HFFc6 (cell line): ENCODE measurements at regions not wholly inside any gene's neighbourhood (a gene's known extent, or its start where the extent isn't known, plus 50 kb on each side); places are given as distances from the start of the nearest gene placed in this dataset.

ENCODE experiments used
- DNase-seq: peaks from one replicate; pipeline ENCODE4 v3.0.0-alpha.2; 2018
- H3K27ac Mint-ChIP-seq: 2 replicates; pipeline ENCODE4 v1.8.0; 2020; ENCODE audit warnings: mild to moderate bottlenecking, mixed read lengths
- H3K27me3 Mint-ChIP-seq: 2 replicates; pipeline ENCODE4 v1.8.0; 2021; ENCODE audit warnings: mild to moderate bottlenecking, moderate library complexity, mixed read lengths; ENCODE audit not compliant: insufficient read depth
- H3K36me3 Mint-ChIP-seq: 2 replicates; pipeline ENCODE4 v1.8.0; 2021; ENCODE audit warnings: low read depth, mixed read lengths
- H3K4me1 Mint-ChIP-seq: 2 replicates; pipeline ENCODE4 v1.8.0; 2020; ENCODE audit warnings: low read depth, mixed read lengths
- H3K4me3 Mint-ChIP-seq: 2 replicates; pipeline ENCODE4 v1.8.0; 2020; ENCODE audit warnings: mild to moderate bottlenecking, moderate library complexity, mixed read lengths
- H3K9me3 Mint-ChIP-seq: 2 replicates; pipeline ENCODE4 v1.8.0; 2020; ENCODE audit warnings: mild to moderate bottlenecking, mixed read lengths
- CTCF ChIP-seq: fragments of 200-600 bp; sonication (generic); IDR thresholded peaks from 2 replicates; pipeline ENCODE4 v1.5.0; 2021; ENCODE audit warnings: antibody characterized with exemption, mild to moderate bottlenecking

- DNase-seq: no peak
- no peaks in the 10 kb centered on the region; the same call in 1 of the 2 replicates for H3K4me1 Mint-ChIP-seq
- peaks cover 1% of the 10 kb centered on the region; the same call in 1 of the 2 replicates for H3K27me3 Mint-ChIP-seq
- no peak overlapping the region for H3K27ac Mint-ChIP-seq
- H3K9me3 Mint-ChIP-seq: no peaks in the 10 kb centered on the region
- no peak overlapping the region for H3K4me3 Mint-ChIP-seq
- no peaks in the 10 kb centered on the region for H3K36me3 Mint-ChIP-seq
- TF ChIP-seq CTCF: no peak
Measured at GRCh38 chr21:28410256-28410655, 582.4 kb downstream of the LTN1 start.

- H3K36me3 Mint-ChIP-seq: no peaks in the 10 kb centered on the region; the same call in 1 of the 2 replicates
- H3K9me3 Mint-ChIP-seq: no peaks in the 10 kb centered on the region; the same call in 1 of the 2 replicates
- peaks cover 17% of the 10 kb centered on the region for H3K4me1 Mint-ChIP-seq
- no peak overlapping the region for H3K4me3 Mint-ChIP-seq
- no peak for DNase-seq
- H3K27ac Mint-ChIP-seq: no peak overlapping the region
- no peak for TF ChIP-seq CTCF
- no peaks in the 10 kb centered on the region for H3K27me3 Mint-ChIP-seq
Measured at GRCh38 chr21:28402616-28402989, 590.1 kb downstream of the LTN1 start.

GRCh38 chr21:28397040-28397439 lies 595.6 kb downstream of the LTN1 start:
- Mint-ChIP-seq H3K9me3 (no peaks in the 10 kb centered on the region; the same call in 1 of the 2 replicates), H3K36me3 (no peaks in the 10 kb centered on the region; the same call in 1 of the 2 replicates), H3K27me3 (no peaks in the 10 kb centered on the region), H3K4me1 (peaks cover 3% of the 10 kb centered on the region; the same call in 1 of the 2 replicates), H3K27ac (no peak overlapping the region), H3K4me3 (no peak overlapping the region)
- TF ChIP-seq CTCF: no peak
- no peak for DNase-seq

GRCh38 chr21:28396421-28396820 lies 596.3 kb downstream of the LTN1 start:
- no peak for DNase-seq
- no peak for TF ChIP-seq CTCF
- Mint-ChIP-seq H3K4me1 (peaks cover 9% of the 10 kb centered on the region; the same call in 1 of the 2 replicates), H3K27me3 (no peaks in the 10 kb centered on the region), H3K36me3 (no peaks in the 10 kb centered on the region; the same call in 1 of the 2 replicates), H3K4me3 (no peak overlapping the region), H3K9me3 (no peaks in the 10 kb centered on the region; the same call in 1 of the 2 replicates), H3K27ac (no peak overlapping the region)

- no peak for TF ChIP-seq CTCF
- DNase-seq: no peak
- H3K4me1 Mint-ChIP-seq: peaks cover 9% of the 10 kb centered on the region; the same call in 1 of the 2 replicates
- no peak overlapping the region for H3K4me3 Mint-ChIP-seq
- H3K27ac Mint-ChIP-seq: no peak overlapping the region
- H3K36me3 Mint-ChIP-seq: no peaks in the 10 kb centered on the region; the same call in 1 of the 2 replicates
- no peaks in the 10 kb centered on the region for H3K9me3 Mint-ChIP-seq
- H3K27me3 Mint-ChIP-seq: no peaks in the 10 kb centered on the region
Measured at GRCh38 chr21:28393279-28393678, 599.4 kb downstream of the LTN1 start.
